ENCODE measurements at regions not wholly inside any gene's neighbourhood (a gene's known extent, or its start where the extent isn't known, plus 50 kb on each side); places are given as distances from the start of the nearest gene placed in this dataset.

DNA sequence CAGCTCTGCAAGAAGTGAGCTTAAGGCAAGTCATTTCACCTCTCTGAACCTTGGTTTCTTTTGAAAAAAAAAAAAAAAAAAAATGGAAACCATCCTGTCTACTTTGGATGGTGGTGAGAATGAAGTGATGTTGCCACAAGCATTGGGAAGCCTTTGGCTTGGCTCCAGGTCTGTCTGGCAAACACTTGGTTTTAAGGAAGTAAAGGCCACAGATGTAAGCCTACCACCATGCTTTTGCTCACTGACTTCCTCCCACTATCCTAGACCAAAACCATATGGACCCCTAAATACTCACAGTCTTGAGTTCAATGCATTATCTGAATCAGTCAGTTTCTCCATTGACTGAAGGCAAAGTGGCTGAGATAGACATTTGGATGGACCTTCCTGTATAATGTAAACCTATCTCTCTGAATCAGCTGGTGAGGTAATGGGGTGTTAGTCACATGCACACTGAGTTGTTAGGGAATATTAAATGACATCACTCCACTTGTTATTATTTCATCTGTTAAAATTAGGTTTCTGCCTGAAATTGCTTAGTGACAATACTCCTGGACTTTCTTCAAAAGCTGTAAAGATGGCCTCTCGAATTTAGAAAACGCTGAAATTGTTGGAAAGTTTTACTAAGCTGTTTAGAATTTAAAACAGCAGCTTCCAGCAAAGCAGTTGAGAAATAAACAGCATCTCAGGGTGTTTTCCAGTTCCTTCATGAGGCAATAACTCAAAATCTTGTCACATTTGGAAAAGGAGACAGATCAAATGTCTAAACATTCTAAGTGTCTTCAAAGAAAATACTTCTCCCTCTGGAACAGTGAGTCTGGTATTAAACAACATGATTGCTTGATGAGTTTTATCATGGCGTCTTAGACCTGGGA, 833.5 kb downstream of the DHX35 start:
- no peak for DNase-seq

DNA sequence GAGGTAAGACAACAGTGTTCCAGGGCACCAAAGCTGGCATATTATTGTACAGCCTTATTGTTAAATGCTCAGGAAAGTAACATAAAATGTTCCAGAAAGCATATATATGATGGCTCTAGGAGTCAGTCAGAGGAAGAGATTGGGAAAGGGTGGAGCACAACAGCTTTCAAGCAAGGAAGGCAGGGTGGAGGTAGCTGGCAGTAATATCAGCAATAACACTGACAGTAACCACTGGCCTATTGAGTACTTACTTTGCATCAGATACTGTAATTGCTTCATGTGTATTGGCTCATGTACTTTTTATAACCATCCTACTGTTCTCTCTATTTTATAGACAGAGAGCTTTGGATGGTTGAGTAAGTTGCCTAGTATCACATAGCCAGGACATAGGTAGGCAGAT, 830.2 kb downstream of the DHX35 start:
- DNase-seq: no peak

GRCh38 chr20:39789411-39789810, 827.3 kb downstream of the DHX35 start:
- DNase-seq: no peak

- DNase-seq: no peak
Measured at GRCh38 chr20:39785252-39785917, 823.2 kb downstream of the DHX35 start.

- DNase-seq: no peak
Measured at GRCh38 chr20:39784693-39785092, 822.5 kb downstream of the DHX35 start.

DNA sequence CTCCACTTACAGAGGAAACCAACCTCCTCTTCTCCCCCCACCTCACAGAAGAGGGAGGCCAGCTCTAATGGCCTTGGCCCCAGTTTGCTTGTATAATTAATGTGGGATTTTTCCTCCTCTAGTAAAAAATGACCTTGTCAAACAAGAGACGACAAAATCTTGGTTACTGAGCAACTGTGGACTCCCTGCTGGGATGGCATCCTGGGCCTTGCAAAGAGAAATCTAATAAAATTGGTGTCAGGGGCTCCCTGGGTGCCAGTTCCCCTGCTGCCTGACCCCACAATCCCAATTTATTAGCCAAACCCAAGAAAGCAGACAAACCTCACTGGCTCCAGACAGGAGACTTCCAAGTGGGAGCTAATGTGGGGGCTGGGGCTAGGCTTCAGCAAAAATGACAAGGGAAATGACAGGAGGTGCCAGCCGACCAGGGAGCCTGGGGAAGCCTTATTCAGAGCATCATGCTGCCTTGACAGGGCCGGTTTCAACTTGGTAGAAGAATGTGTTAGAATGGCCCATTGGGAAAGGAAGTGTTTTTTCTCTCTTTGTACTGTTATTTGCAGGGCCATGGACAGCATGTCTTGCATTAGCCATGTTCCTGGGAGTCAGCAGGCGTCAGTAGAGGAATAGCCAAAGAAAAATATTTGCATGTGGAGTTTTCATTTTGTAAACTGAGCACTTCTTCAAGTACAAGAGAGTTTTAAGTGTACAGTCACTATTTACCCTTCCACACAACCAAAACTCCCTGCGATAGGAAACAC, 816.9 kb downstream of the DHX35 start:
- no peak for DNase-seq

GRCh38 chr20:39778431-39778830, 816.3 kb downstream of the DHX35 start:
- no peak for DNase-seq

DNA sequence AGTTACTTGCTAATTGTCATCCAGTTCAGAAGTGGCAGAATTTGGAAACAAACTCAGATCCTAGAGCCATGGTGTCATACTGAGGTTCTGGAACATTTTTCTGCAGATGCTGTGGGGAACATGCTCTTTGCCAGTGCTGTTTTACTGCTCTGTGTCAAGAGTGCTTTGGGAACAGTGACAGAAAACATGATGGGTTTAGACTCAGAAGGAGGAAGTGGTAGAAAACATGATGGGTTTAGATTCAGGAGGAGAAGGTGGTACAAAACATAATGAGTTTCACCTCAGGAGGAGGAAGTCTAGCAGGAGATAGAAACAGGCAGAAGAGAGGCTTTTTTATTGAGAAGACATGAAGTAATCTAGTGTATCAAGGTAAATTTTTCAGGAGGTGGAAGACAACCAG, 815.5 kb downstream of the DHX35 start:
- no peak for DNase-seq

DNA sequence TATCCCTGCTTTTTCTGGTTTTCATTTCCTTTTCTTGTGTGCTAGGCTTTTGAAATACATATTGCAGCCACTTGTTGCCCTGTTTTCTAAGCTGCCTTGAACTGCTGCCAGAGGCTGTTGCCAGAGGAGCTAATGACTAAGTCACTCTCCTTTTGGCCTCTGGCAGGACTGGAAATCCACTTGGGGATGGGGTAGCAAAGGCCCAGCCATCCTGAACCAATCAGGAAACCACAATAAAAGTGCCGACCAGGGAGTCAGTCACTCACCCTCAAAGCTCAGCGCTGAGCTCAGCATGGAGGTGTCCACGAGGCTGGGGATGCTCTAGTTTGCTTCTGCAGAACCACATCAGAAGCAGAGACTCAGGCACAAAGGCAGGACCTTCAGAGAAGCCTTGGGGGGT, 813.0 kb downstream of the DHX35 start:
- DNase-seq: no peak

DNA sequence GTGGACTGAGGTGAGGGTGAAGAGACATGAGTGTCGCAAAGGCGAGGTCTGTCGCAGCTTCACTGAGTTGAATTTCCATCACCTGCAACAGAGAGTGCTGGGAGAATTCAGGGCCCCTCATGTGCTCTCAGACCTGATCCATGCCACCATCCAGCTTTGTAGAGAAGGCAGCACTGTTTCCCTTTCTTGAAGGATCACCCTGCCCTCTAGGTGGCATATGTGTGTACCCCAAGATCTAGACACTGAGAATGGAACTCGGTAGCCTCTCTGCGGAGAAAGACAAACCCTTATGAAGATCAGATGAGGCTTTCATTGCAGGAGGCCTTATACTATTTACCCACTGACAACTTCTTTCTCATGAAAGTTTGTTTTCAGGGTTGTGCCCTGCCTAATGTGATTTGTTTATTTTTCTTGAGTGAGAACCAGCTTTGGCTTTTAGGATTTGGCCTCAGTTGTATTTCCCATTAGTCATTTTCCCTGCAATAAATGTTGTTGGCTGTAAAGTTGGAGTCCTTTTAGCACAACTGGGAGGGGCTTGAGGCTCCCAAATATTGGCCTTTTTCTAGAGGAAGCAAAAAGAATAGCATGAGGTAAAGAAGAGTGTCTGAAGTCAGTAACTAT, 811.3 kb downstream of the DHX35 start:
- no peak for DNase-seq

GRCh38 chr20:39767352-39767751, 805.2 kb downstream of the DHX35 start:
- no peak for DNase-seq

- DNase-seq: no peak
Measured at GRCh38 chr20:39766333-39766732, 804.2 kb downstream of the DHX35 start.

- no peak for DNase-seq
Measured at GRCh38 chr20:39762716-39763115, 800.6 kb downstream of the DHX35 start.

DNA sequence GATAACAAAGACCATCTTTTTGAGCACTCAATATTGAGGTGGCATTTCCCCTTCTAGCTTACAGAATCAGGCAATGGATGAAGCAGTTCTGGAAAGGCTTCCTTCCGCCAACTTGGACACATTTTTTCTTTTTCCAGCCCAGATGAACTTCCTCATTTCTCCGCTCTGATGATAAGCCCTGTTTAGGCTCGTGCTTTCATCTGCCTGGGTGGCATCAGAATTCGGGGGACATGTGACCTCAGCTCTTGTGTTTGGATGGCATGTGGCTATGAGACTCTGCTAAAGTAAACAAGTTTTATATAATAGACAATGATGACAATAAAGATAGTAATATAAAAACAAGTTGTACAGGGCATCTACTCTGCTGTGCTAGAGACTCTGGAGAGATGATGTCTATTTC, 796.7 kb downstream of the DHX35 start:
- no peak for DNase-seq

DNA sequence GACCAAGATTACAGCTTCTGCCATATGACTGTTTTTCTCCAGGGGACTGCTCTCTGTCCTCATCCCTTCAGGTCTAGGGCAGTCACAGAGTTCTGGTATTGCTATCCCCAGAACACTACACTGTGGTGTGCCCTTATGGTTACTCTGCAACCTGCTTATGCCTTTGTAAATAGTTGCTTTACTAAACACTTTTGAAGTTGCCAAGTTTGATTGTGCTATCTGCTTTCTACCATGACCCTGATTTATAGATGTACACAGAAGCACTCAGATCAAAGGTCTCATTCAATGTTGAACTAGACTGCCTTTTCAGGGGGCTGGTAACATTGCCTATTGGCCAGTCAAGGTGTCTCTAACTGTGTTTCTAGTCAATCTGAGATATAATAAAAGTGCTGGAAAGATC, 794.7 kb downstream of the DHX35 start:
- DNase-seq: no peak

- DNase-seq: no peak
Measured at GRCh38 chr20:39756369-39756768, 794.2 kb downstream of the DHX35 start.

DNA sequence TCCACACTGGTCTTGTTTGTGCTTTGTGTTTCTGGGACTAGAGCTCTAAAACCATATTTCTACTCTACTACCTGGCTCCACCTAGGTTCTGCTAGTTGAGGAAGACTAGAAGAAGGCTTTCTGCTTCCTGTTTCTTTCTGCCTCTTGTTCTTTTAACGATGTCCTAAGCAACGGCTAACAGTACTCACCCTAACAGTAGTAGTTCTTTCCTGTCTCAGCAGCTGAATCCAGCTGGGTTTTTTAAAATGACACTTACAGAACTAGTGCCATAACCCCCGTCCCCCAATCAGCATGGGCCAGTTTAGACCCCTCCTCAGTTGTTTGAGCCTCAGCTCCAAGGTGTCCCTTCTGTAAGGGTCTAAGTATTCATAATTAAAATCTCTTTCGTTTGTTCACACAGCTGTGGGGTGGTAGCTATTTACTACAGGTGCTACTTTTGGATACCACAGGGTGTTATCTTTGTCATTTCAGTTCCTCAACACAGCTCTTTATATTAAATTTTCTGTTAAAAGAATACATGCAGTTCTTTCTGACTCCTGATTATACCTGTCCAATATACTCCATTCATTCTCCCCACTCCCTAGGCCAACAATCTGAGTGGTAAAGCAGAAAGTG, 790.2 kb downstream of the DHX35 start:
- no peak for DNase-seq

GRCh38 chr20:39751557-39752137, 789.5 kb downstream of the DHX35 start:
- no peak for DNase-seq

- DNase-seq: no peak
Measured at GRCh38 chr20:39745380-39745779, 783.2 kb downstream of the DHX35 start.

DNA sequence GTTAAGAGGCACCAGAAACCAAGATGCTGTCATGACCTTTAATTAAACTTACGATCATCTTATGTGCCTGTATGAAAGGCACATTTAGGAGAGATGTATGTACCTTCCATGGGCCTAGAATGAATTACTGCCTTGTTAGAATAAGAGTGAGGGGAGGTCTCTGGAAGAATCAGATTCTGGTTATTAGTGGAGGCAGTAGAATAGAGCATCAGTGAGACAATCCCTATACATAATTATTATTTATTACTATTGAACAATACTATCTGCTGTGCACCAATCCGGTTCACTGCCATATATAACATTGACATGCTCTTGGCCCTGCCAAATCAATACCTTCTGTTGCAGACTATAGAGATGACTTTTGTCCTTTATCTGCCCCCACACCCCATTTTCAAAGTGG, 776.5 kb downstream of the DHX35 start:
- DNase-seq: no peak

- DNase-seq: no peak
Measured at GRCh38 chr20:39736434-39737327, 774.5 kb downstream of the DHX35 start.

Data from NCI-H1105 (cell line).